Fibroblast of lung (primary cell): ENCODE measurements at regions not wholly inside any gene's neighbourhood (a gene's known extent, or its start where the extent isn't known, plus 50 kb on each side); places are given as distances from the start of the nearest gene placed in this dataset.

Experiments used
- DNase-seq, 2 donors: peaks; one replicate each; pipeline versions ENCODE4 v3.0.0 to v3.0.0-alpha.2; 2010; ENCODE audit warnings: low read depth in 2 of 2
- H2AFZ ChIP-seq: 2 replicates; pipeline ENCODE4 v1.5.1; 2012; ENCODE audit warnings: low read length, control low read depth, inconsistent platforms
- H3K27ac ChIP-seq: 2 replicates; pipeline ENCODE4 v1.5.1; 2011; ENCODE audit warnings: low read length, control low read depth; ENCODE audit not compliant: insufficient read depth
- H3K27me3 ChIP-seq: 2 replicates; pipeline ENCODE4 v1.5.1; 2011; ENCODE audit warnings: mild to moderate bottlenecking, low read length; ENCODE audit not compliant: control insufficient read depth, insufficient read depth
- H3K36me3 ChIP-seq: 2 replicates; pipeline ENCODE4 v1.5.1; 2011; ENCODE audit warnings: low read length; ENCODE audit not compliant: control insufficient read depth, insufficient read depth
- H3K4me1 ChIP-seq: 2 replicates; pipeline ENCODE4 v1.5.1; 2011; ENCODE audit warnings: low read length; ENCODE audit not compliant: control insufficient read depth, insufficient read depth; ENCODE audit errors: extremely low read depth
- H3K4me2 ChIP-seq: 2 replicates; pipeline ENCODE4 v1.5.1; 2011; ENCODE audit warnings: low read length, control low read depth; ENCODE audit not compliant: insufficient read depth; ENCODE audit errors: extremely low read depth
- H3K4me3 ChIP-seq, 4 experiments: fragments of 200-600 bp in 1 of 4; sonication (generic) in 1 of 4; replicated peaks in 1 of 4; 2 replicates each; pipeline ENCODE4 v1.5.1; 2011 to 2016; ENCODE audit warnings: low read length in 4 of 4, low read depth in 3 of 4, mild to moderate bottlenecking in 3 of 4, control low read depth in 2 of 4, inconsistent platforms in 1 of 4, mixed read lengths in 1 of 4; ENCODE audit not compliant: insufficient read depth in 1 of 4; ENCODE audit errors: control extremely low read depth in 1 of 4
- H3K79me2 ChIP-seq: 2 replicates; pipeline ENCODE4 v1.5.1; 2012; ENCODE audit warnings: mild to moderate bottlenecking, low read length, inconsistent platforms; ENCODE audit not compliant: control insufficient read depth, insufficient read depth
- H3K9ac ChIP-seq: 2 replicates; pipeline ENCODE4 v1.5.1; 2011; ENCODE audit warnings: mild to moderate bottlenecking, low read length, control low read depth; ENCODE audit not compliant: insufficient read depth
- H3K9me3 ChIP-seq: 2 replicates; pipeline ENCODE4 v1.5.1; 2012; ENCODE audit warnings: low read depth, low read length; ENCODE audit not compliant: control insufficient read depth, insufficient read depth
- H4K20me1 ChIP-seq: 2 replicates; pipeline ENCODE4 v1.5.1; 2011; ENCODE audit warnings: low read length; ENCODE audit not compliant: control insufficient read depth, insufficient read depth; ENCODE audit errors: extremely low read depth
- EZH2 ChIP-seq: IDR thresholded peaks from 2 replicates; pipeline ENCODE4 v1.5.1; 2012; ENCODE audit warnings: low read length, control low read depth, mild to moderate bottlenecking; ENCODE audit errors: missing control alignments
- TF ChIP-seq, protein P1 (sequence below), 2 donors: IDR thresholded peaks in 1 of 2; conservative IDR thresholded peaks in 1 of 2; 1 replicate in 1 of 2; 2 replicates in 1 of 2; pipeline ENCODE4 v1.5.1; 2011 to 2012; ENCODE audit warnings: low read length in 2 of 2, control low read depth in 1 of 2, inconsistent platforms in 1 of 2, low read depth in 1 of 2, mild to moderate bottlenecking in 1 of 2

DNA sequence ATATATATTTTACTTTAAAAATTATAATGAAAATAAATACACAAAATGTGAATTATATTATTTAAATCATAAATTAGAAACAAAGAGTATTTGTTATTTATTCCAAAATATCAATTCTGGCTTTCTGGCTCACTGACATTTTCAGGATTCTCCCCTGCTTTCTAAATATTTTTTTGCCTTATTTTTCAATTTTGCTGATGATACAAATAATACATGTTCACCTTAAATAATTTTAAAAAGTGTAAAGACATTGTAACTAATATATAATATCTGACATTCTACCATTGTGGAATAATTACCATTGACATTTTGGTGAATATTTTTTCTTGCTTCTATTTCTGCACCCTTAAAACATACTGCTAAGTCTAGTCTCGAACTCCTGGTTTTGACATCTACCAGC is 325.9 kb upstream of the CBLB start:
- Histone ChIP-seq H3K4me2 (no peak overlapping the region), H3K9ac (no peak overlapping the region), H3K79me2 (no peaks in the 10 kb centered on the region), H3K4me3 (no peak overlapping the region), H2AFZ (no peak overlapping the region), H3K27me3 (no peaks in the 10 kb centered on the region), H3K4me1 (no peaks in the 10 kb centered on the region), H3K9me3 (no peaks in the 10 kb centered on the region), H4K20me1 (no peaks in the 10 kb centered on the region), H3K27ac (no peak overlapping the region), H3K36me3 (no peaks in the 10 kb centered on the region)
- DNase-seq, result no peak
- TF ChIP-seq EZH2, result no peak
- TF ChIP-seq, protein P1, sequence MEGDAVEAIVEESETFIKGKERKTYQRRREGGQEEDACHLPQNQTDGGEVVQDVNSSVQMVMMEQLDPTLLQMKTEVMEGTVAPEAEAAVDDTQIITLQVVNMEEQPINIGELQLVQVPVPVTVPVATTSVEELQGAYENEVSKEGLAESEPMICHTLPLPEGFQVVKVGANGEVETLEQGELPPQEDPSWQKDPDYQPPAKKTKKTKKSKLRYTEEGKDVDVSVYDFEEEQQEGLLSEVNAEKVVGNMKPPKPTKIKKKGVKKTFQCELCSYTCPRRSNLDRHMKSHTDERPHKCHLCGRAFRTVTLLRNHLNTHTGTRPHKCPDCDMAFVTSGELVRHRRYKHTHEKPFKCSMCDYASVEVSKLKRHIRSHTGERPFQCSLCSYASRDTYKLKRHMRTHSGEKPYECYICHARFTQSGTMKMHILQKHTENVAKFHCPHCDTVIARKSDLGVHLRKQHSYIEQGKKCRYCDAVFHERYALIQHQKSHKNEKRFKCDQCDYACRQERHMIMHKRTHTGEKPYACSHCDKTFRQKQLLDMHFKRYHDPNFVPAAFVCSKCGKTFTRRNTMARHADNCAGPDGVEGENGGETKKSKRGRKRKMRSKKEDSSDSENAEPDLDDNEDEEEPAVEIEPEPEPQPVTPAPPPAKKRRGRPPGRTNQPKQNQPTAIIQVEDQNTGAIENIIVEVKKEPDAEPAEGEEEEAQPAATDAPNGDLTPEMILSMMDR (conservative IDR thresholded peaks at IDR 0.05 in 1 of 2, IDR thresholded peaks at IDR 0.05 in 1 of 2; ENCODE audit: low read depth in 1 of 2, low read length in 2 of 2), result no peak

DNA sequence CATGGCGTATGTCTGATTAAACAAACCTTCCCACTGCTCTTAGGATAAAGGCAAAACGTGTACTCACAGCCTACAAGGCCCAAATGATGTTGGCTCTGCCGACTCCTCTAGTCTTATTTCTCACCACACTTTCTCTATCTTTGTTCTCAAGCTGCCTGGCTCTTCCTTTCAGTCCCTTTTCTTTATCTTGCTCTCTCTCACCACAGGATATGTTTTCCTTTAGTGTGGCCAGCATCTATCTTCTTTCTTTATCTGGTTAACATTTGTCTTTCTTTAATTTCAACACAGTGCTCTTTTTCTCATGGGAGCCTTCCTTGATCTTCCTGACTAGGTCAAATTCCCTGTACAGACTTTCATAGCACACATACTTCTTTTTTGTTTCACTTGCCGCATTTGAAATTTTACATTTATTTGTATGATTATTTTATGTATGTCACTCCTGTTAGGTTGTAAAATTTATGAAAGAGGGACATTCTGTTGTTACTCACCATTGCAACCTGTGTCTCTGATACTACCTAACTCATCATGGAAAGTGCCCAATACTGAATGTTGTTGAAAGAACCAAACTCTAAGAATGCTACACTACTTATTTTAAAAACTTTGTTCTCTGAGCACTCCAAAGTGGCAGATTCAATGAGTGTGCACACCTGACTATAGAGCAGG is 328.9 kb upstream of the CBLB start:
- Histone ChIP-seq H3K79me2 (no peaks in the 10 kb centered on the region), H4K20me1 (no peaks in the 10 kb centered on the region), H3K9ac (no peak overlapping the region), H3K4me1 (no peaks in the 10 kb centered on the region), H3K4me2 (no peak overlapping the region), H3K4me3 (no peak overlapping the region), H3K27me3 (no peaks in the 10 kb centered on the region), H2AFZ (no peak overlapping the region), H3K27ac (no peak overlapping the region), H3K36me3 (no peaks in the 10 kb centered on the region), H3K9me3 (no peaks in the 10 kb centered on the region)
- TF ChIP-seq, protein P1 (conservative IDR thresholded peaks at IDR 0.05 in 1 of 2, IDR thresholded peaks at IDR 0.05 in 1 of 2; ENCODE audit: low read depth in 1 of 2, low read length in 2 of 2), result no peak
- no peak for TF ChIP-seq EZH2
- peak in 1 of 2 donors; percentile 52 for DNase-seq

DNA sequence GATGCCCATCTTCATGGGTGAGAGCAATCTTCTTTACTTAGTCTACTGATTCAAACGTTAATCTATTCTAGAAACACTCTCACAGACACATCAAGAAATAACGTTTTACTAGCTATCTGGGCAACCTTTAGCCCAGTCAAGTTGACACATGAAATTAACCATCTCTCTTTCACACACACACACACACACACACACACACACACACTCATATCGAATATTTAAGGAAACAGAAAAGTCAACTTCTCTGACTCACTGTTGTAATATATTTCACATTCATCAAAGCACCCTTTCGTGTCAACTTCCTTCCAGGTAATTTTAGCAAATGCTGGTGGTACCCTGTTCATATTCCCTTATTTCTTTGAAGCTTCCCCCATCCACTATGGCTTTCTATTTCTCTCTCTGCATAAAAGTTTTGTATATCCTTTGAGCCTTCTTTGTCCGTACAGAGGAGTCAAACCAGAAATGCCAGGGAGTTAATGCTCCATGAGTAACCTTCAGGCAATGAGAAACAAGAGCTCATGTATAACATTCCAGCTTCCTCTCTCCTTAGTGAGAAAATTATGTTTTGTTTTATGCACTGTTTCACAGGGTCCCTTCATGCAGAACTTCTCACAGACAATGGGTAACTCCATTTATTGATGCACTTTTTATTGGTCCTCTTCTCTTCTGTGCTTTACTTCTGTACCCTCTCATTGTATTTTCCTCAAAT is 335.5 kb upstream of the CBLB start:
- Histone ChIP-seq H3K79me2 (no peaks in the 10 kb centered on the region), H3K27ac (no peak overlapping the region), H4K20me1 (no peaks in the 10 kb centered on the region), H3K9me3 (no peaks in the 10 kb centered on the region), H3K4me2 (no peak overlapping the region), H3K9ac (no peak overlapping the region), H3K4me1 (no peaks in the 10 kb centered on the region), H3K4me3 (no peak overlapping the region), H3K36me3 (no peaks in the 10 kb centered on the region), H2AFZ (no peak overlapping the region), H3K27me3 (no peaks in the 10 kb centered on the region)
- TF ChIP-seq, protein P1 (conservative IDR thresholded peaks at IDR 0.05 in 1 of 2, IDR thresholded peaks at IDR 0.05 in 1 of 2; ENCODE audit: low read depth in 1 of 2, low read length in 2 of 2), result no peak
- TF ChIP-seq EZH2, result no peak
- DNase-seq, result peak in 1 of 2 donors; percentile 31
